ENCODE measurements at regions not wholly inside any gene's neighbourhood (a gene's known extent, or its start where the extent isn't known, plus 50 kb on each side); places are given as distances from the start of the nearest gene placed in this dataset.

- no peak overlapping the region for H3K4me3 ChIP-seq
- no peak for TF ChIP-seq EZH2phosphoT487 (IDR thresholded peaks at IDR 0.05)
- TF ChIP-seq EZH2 (IDR thresholded peaks at IDR 0.05): no peak
- no peak for TF ChIP-seq CTCF (IDR thresholded peaks at IDR 0.05)
- DNase-seq (ENCODE audit: low spot score): no peak
- Mint-ChIP-seq H3K4me3 (no peak overlapping the region), H3K9me3 (peaks cover 4% of the 10 kb centered on the region), H3K36me3 (no peaks in the 10 kb centered on the region), H3K27ac (no peak overlapping the region), H3K27me3 (ENCODE audit: insufficient read depth, low read depth) (peaks cover 3% of the 10 kb centered on the region), H3K4me1 (peaks cover 11% of the 10 kb centered on the region)
- H3F3A ChIP-seq (ENCODE audit: low read depth): peaks cover 32% of the 10 kb centered on the region
- no peaks in the 10 kb centered on the region for H4K20me1 ChIP-seq (ENCODE audit: low read depth)
- no peaks in the 10 kb centered on the region for H3K27me3 ChIP-seq
- H3K4me2 ChIP-seq: no peak overlapping the region
- no peak overlapping the region for H2AFZ ChIP-seq (replicated peaks)
- no peak overlapping the region for H3K27ac ChIP-seq
- no peaks in the 10 kb centered on the region for H3K9me3 ChIP-seq (ENCODE audit: low read depth)
- no peak overlapping the region for H3K9ac ChIP-seq
- H3K36me3 ChIP-seq: no peaks in the 10 kb centered on the region
- no peaks in the 10 kb centered on the region for H3K79me2 ChIP-seq (ENCODE audit: low read depth)
- peaks cover 50% of the 10 kb centered on the region for H3K4me1 ChIP-seq
These were observed 278.5 kb downstream of the TMEM167A start for GRCh38 chr5:82798676-82799075.

- Histone ChIP-seq H3K79me2 (ENCODE audit: low read depth) (no peaks in the 10 kb centered on the region), H3K4me1 (peaks cover 50% of the 10 kb centered on the region), H3K4me2 (peak overlapping the region; percentile 49), H3K36me3 (no peaks in the 10 kb centered on the region), H3K9me3 (ENCODE audit: low read depth) (no peaks in the 10 kb centered on the region), H3K4me3 (no peak overlapping the region), H3F3A (ENCODE audit: low read depth) (peaks cover 35% of the 10 kb centered on the region), H4K20me1 (ENCODE audit: low read depth) (no peaks in the 10 kb centered on the region), H3K9ac (no peak overlapping the region), H3K27me3 (no peaks in the 10 kb centered on the region), H3K27ac (peak overlapping the region; percentile 33), H2AFZ (replicated peaks) (no peak overlapping the region)
- H3K27ac Mint-ChIP-seq: no peak overlapping the region
- H3K27me3 Mint-ChIP-seq (ENCODE audit: insufficient read depth, low read depth): peaks cover 2% of the 10 kb centered on the region
- no peak overlapping the region for H3K4me3 Mint-ChIP-seq
- H3K36me3 Mint-ChIP-seq: no peaks in the 10 kb centered on the region
- TF ChIP-seq EZH2 (IDR thresholded peaks at IDR 0.05) (no peak), CTCF (IDR thresholded peaks at IDR 0.05) (no peak), EZH2phosphoT487 (IDR thresholded peaks at IDR 0.05) (no peak)
- DNase-seq (ENCODE audit: low spot score): peak; percentile 28
- peaks cover 7% of the 10 kb centered on the region for H3K9me3 Mint-ChIP-seq
- peaks cover 11% of the 10 kb centered on the region for H3K4me1 Mint-ChIP-seq
These were observed 280.4 kb downstream of the TMEM167A start for GRCh38 chr5:82796643-82797416.

GRCh38 chr5:82794876-82795275, 282.3 kb downstream of the TMEM167A start:
- Histone ChIP-seq H3K9me3 (ENCODE audit: low read depth) (peaks cover 3% of the 10 kb centered on the region), H4K20me1 (ENCODE audit: low read depth) (no peaks in the 10 kb centered on the region), H3K27me3 (no peaks in the 10 kb centered on the region), H3K9ac (no peak overlapping the region), H3F3A (ENCODE audit: low read depth) (peaks cover 35% of the 10 kb centered on the region), H3K36me3 (no peaks in the 10 kb centered on the region), H2AFZ (replicated peaks) (no peak overlapping the region), H3K27ac (peak overlapping the region; percentile 47), H3K4me3 (no peak overlapping the region), H3K79me2 (ENCODE audit: low read depth) (no peaks in the 10 kb centered on the region), H3K4me1 (peaks cover 50% of the 10 kb centered on the region), H3K4me2 (peak overlapping the region; percentile 19)
- DNase-seq (ENCODE audit: low spot score): no peak
- H3K4me3 Mint-ChIP-seq: no peak overlapping the region
- peaks cover 11% of the 10 kb centered on the region for H3K4me1 Mint-ChIP-seq
- H3K9me3 Mint-ChIP-seq: peaks cover 9% of the 10 kb centered on the region
- H3K27me3 Mint-ChIP-seq (ENCODE audit: insufficient read depth, low read depth): peaks cover 2% of the 10 kb centered on the region
- no peak overlapping the region for H3K27ac Mint-ChIP-seq
- TF ChIP-seq EZH2 (IDR thresholded peaks at IDR 0.05) (no peak), CTCF (IDR thresholded peaks at IDR 0.05) (no peak), EZH2phosphoT487 (IDR thresholded peaks at IDR 0.05) (no peak)
- no peaks in the 10 kb centered on the region for H3K36me3 Mint-ChIP-seq
